Ovary (tissue), 7 donors: ENCODE measurements at regions not wholly inside any gene's neighbourhood (a gene's known extent, or its start where the extent isn't known, plus 50 kb on each side); places are given as distances from the start of the nearest gene placed in this dataset.
"Not testable (repeated sequence)": the region's sequence is repeated elsewhere in the genome, so short reads cannot be mapped to it uniquely, and the experiment has no call there.

Experiments
- DNase-seq, 5 donors: peaks; one replicate each; pipeline ENCODE4 v3.0.0-alpha.2; 2019 to 2020
- H3K27ac ChIP-seq, 2 donors: fragments of 200-600 bp; one replicate each; pipeline versions ENCODE4 v1.5.1 to v1.8.0; 2019 to 2022
- H3K27me3 ChIP-seq: fragments of 200-600 bp; one replicate; pipeline ENCODE4 v1.8.0; 2022
- H3K36me3 ChIP-seq: fragments of 200-600 bp; sonication (generic); one replicate; pipeline ENCODE4 v1.5.1; 2019
- H3K4me1 ChIP-seq: one replicate; pipeline ENCODE4 v1.8.1; 2013; ENCODE audit warnings: mild to moderate bottlenecking, moderate library complexity; ENCODE audit not compliant: insufficient read depth
- H3K4me3 ChIP-seq: fragments of 200-600 bp; sonication (generic); one replicate; pipeline ENCODE4 v1.5.1; 2017
- H3K9me3 ChIP-seq, 2 donors: fragments of 200-600 bp in 1 of 2; sonication (generic) in 1 of 2; one replicate each; pipeline versions ENCODE4 v1.5.1 to v1.8.1; 2013 to 2019; ENCODE audit warnings: mild to moderate bottlenecking in 1 of 2, moderate library complexity in 1 of 2
- EP300 ChIP-seq: sonication (generic); formaldehyde crosslinking; IDR thresholded peaks from one replicate; pipeline ENCODE4 v1.6.1; 2017; ENCODE audit warnings: antibody characterized with exemption
- POLR2A ChIP-seq: fragments of 450-650 bp; IDR thresholded peaks from one replicate; pipeline ENCODE4 v1.6.1; 2017; ENCODE audit warnings: antibody characterized with exemption, mild to moderate bottlenecking, moderate library complexity
- WGBS, 3 donors: extraction: QIAGEN DNeasy Blood & Tissue Kit in 1 of 3; methylation state at CpG; one replicate each; pipeline versions ENCODE4 v1.1.5 to v1.1.7; 2013 to 2017; 5-methylcytosine and 5-hydroxymethylcytosine counted together
- intact Hi-C, 4 donors: fragments of 100-400 bp; cut with DNase I; formaldehyde crosslinking; loops; one replicate each; pipeline versions ENCODE4 v1.11.0 to v1.15.1; 2022 to 2023
- TF ChIP-seq, protein P1 (sequence below), 3 donors: fragments of 450-650 bp in 2 of 3; fragments of 200-600 bp in 1 of 3; IDR thresholded peaks; one replicate each; pipeline versions ENCODE4 v1.5.1 to v1.8.0; 2016 to 2022; ENCODE audit warnings: antibody characterized with exemption in 3 of 3, mild to moderate bottlenecking in 1 of 3
- donor health status: DM: no; HTN: no; CAD: no; lungs with moderate emphysema.
- donor health status: DM: no; HTN: no; CAD: no.
- donor health status: Bipolar disorder and iron deficiency.
- donor health status: DM: no; HTN: no; CAD: no.
- donor health status: DM: yes; HTN: yes; CAD: no.

DNA sequence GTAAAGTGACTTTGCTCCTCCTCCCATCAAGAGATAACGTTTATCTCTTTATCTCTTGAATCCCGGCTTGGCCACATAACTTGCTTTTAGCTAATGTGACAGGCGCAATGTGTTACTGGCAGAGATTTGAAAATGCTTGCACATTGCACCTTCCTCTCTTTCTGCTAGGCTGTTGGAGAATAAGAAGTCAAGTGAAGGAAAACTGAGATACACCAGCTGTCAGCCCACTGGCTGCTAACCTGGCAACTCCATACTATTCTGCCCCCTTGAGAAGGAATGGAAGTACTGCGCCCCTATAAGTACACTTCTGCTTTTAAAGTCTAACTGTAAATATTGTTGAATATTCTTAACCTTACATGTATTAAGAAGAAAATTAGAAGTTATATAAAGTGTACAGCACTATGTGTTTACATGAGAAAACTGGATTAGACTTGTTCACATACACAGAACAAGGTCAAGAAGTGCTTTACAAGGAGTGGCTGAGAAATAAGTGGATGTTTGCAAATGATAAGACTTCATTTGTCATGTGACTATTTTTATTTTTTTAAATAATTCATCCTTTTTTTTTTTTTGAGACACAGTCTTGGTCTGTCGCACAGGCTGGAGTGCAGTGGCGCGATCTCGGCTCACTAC is 424.5 kb upstream of the CTSO start:
- no peaks in the 10 kb centered on the region for H3K4me1 ChIP-seq
- no peaks in the 10 kb centered on the region for H3K9me3 ChIP-seq
- no peaks in the 10 kb centered on the region for H3K27me3 ChIP-seq
- no peak overlapping the region for H3K27ac ChIP-seq
- whole genome bisulfite sequencing, 3 donors: 57 to 71% (median 61%) methylated on average over 8 of the region's 8 CpGs
- intact Hi-C loops: no loop called here
- TF ChIP-seq, protein P1, sequence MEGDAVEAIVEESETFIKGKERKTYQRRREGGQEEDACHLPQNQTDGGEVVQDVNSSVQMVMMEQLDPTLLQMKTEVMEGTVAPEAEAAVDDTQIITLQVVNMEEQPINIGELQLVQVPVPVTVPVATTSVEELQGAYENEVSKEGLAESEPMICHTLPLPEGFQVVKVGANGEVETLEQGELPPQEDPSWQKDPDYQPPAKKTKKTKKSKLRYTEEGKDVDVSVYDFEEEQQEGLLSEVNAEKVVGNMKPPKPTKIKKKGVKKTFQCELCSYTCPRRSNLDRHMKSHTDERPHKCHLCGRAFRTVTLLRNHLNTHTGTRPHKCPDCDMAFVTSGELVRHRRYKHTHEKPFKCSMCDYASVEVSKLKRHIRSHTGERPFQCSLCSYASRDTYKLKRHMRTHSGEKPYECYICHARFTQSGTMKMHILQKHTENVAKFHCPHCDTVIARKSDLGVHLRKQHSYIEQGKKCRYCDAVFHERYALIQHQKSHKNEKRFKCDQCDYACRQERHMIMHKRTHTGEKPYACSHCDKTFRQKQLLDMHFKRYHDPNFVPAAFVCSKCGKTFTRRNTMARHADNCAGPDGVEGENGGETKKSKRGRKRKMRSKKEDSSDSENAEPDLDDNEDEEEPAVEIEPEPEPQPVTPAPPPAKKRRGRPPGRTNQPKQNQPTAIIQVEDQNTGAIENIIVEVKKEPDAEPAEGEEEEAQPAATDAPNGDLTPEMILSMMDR (IDR thresholded peaks at IDR 0.05): no peak
- TF ChIP-seq POLR2A (no peak), EP300 (no peak)
- H3K36me3 ChIP-seq: no peaks in the 10 kb centered on the region
- peak in 2 of 5 donors; percentile 8 to 22 for DNase-seq
- no peak overlapping the region for H3K4me3 ChIP-seq

GRCh38 chr4:156377036-156377710 is 423.5 kb upstream of the CTSO start:
- DNase-seq: no peak
- Histone ChIP-seq H3K4me3 (no peak overlapping the region), H3K27me3 (no peaks in the 10 kb centered on the region), H3K4me1 (no peaks in the 10 kb centered on the region), H3K27ac (no peak overlapping the region), H3K9me3 (no peaks in the 10 kb centered on the region), H3K36me3 (no peaks in the 10 kb centered on the region)
- no peak for TF ChIP-seq POLR2A
- TF ChIP-seq EP300: no peak
- TF ChIP-seq, protein P1 (IDR thresholded peaks at IDR 0.05): no peak
- WGBS, 3 donors: 38 to 54% (median 49%) methylated on average over 5 of the region's 5 CpGs
- intact Hi-C loops: no loop called here

GRCh38 chr4:156374894-156375293 is 421.2 kb upstream of the CTSO start:
- intact Hi-C loops: no loop called here
- H3K27ac ChIP-seq: no peak overlapping the region
- no peaks in the 10 kb centered on the region for H3K4me1 ChIP-seq

GRCh38 chr4:156374069-156374468 is 420.4 kb upstream of the CTSO start:
- Histone ChIP-seq H3K4me1 (no peaks in the 10 kb centered on the region), H3K9me3 (no peaks in the 10 kb centered on the region), H3K4me3 (no peak overlapping the region), H3K36me3 (no peaks in the 10 kb centered on the region), H3K27ac (no peak overlapping the region), H3K27me3 (no peaks in the 10 kb centered on the region)
- intact Hi-C loops: no loop called here
- WGBS, 3 donors: 55 to 82% (median 68%) methylated on average over 2 of the region's 2 CpGs
- no peak for DNase-seq
- TF ChIP-seq POLR2A (no peak), EP300 (no peak)
- TF ChIP-seq, protein P1 (IDR thresholded peaks at IDR 0.05): no peak

More at GRCh38 chr4:156374894-156375293, 421.2 kb upstream of the CTSO start:
- TF ChIP-seq POLR2A: no peak
- TF ChIP-seq, protein P1 (IDR thresholded peaks at IDR 0.05): no peak
- TF ChIP-seq EP300: no peak
- Histone ChIP-seq H3K9me3 (no peaks in the 10 kb centered on the region), H3K4me3 (no peak overlapping the region), H3K36me3 (no peaks in the 10 kb centered on the region), H3K27me3 (no peaks in the 10 kb centered on the region)
- no peak for DNase-seq

DNA sequence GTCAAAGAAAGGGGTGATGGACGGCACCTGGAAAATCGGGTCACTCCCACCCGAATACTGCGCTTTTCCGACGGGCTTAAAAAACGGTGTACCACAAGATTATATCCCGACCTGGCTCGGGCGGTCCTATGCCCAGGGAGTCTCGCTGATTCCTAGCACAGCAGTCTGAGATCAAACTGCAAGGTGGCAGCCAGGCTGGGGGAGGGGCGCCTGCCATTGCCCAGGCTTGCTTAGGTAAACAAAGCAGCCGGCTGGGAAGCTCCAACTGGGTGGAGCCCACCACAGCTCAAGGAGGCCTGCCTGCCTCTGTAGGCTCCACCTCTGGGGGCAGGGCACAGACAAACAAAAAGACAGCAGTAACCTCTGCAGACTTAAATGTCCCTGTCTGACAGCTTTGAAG is 413.8 kb upstream of the CTSO start:
- H3K27ac ChIP-seq, H3K36me3 ChIP-seq, DNase-seq, H3K4me1 ChIP-seq, intact Hi-C loops, H3K27me3 ChIP-seq, H3K9me3 ChIP-seq, H3K4me3 ChIP-seq: not testable (repeated sequence)
- 47 to 70% (median 62%) methylated on average over 11 to 13 of the region's 13 CpGs for WGBS, 3 donors
